Hematopoietic multipotent progenitor cell treated with erythropoietin and hydrocortisone succinate and interleukin-3 and kit ligand, for 15 days (in vitro differentiated cells): ENCODE measurements at regions not wholly inside any gene's neighbourhood (a gene's known extent, or its start where the extent isn't known, plus 50 kb on each side); places are given as distances from the start of the nearest gene placed in this dataset.
"Not testable (repeated sequence)": the region's sequence is repeated elsewhere in the genome, so short reads cannot be mapped to it uniquely, and the experiment has no call there.

Source experiments
- DNase-seq: peaks from one replicate; pipeline ENCODE4 v3.0.0-alpha.2; 2015; ENCODE audit warnings: low spot score

GRCh38 chr1:144140243-144140642 is 168.5 kb upstream of the FAM72C start:
- not testable (repeated sequence) for DNase-seq

- not testable (repeated sequence) for DNase-seq
These were observed 133.2 kb upstream of the FAM72C start for GRCh38 chr1:144105006-144105405.

DNA sequence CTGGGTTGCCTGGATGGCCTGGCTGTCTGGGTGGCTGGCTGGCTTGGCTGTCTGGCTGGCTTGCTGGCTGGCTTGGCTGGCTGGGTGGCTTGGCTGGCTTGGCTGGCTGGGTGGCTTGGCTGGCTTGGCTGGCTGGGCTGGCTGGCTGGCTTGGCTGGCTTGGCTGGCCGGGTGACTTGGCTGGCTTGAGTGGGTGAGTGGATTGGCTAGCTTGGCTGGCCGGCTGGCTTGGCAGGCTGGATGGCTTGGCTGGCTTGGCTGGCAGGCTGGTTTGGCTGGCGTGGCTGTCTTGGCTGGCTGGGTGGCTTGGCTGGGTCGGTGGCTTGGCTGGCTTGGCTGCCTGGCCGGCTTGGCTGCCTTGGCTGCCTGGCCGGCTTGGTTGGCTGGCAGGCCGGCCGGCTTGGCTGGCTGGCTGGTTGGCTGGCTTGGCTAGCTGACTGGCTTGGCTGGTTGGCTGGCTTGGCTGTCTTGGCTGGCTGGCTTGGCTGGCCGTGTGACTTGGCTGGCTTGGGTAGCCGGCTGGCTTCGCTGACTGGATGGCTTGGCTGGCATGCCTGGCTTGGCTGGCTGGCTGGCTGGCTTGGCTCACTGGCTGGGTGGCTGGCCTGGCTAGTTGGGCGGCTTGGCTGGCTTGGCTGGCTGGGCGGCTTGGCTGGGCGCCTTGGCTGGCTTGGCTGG is 132.4 kb upstream of the FAM72C start:
- not testable (repeated sequence) for DNase-seq

DNA sequence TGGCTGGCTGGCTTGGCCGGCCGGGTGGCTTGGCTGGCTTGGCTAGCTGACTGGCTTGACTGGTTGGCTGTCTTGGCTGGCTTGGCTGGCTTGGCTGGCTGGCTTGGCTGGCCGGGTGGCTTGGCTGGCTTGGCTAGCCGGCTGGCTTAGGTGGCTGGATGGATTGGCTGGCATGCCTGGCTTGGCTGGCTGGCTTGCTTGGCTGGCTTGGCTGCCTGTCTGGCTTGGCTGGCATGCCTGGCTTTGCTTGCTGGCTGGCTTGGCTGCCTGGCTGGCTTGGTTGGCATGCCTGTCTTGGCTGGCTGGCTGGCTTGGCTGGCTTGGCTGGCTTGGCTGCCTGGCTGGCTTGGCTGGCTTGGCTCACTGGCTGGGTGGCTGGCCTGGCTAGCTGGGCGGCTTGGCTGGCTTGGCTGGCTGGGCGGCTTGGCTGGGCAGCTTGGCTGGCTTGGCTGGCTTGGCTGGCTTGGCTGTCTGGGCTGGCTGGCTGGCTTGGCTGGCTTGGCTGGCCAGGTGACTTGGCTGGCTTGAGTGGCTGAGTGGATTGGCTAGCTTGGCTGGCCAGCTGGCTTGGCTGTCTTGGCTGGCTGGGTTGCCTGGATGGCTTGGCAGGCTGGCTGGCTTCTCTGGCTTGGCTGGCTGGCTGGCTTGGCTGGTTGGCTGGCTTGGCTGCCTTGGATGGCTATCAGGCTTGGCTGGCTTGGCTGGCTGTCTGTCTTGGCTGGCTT is 131.5 kb upstream of the FAM72C start:
- DNase-seq, result not testable (repeated sequence)

DNA sequence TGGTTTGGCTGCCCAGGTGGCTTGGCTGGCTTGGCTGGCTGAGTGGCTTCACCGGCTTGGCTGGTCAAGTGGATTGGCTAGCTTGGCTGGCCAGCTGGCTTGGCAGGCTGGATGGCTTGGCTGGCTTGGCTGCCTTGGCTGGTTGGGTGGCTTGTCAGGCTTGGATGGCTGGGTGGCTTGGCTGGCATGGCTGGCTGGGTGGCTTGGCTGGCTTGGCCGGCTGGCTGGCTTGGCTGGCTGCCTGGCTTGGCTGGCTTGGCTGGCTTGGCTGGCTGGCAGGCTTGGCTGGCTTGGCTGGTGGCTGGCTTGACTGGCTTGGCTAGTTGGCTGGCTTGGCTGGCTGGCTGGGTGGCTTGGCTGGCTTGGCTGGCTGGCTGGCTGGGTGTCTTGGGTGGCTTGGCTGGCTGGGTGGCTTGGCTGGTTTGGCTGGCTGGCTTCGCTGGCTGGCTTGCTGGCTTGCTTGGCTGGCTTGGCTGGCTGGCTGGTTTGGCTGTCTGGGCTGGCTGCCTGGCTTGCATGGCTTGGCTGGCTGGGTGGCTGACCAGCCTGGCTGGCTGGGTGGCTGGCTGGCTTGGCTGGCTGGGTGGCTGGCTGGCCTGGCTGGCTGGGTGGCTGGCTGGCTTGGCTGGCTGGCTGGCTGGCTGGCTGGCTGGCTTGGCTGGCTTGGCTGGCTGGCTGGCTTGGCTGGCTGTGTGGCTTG is 130.4 kb upstream of the FAM72C start:
- DNase-seq, result not testable (repeated sequence)

GRCh38 chr1:144101397-144102045 is 129.7 kb upstream of the FAM72C start:
- no peak for DNase-seq

GRCh38 chr1:144077167-144077841 is 105.5 kb upstream of the FAM72C start:
- DNase-seq, result not testable (repeated sequence)

- DNase-seq, result not testable (repeated sequence)
These were observed 104.9 kb upstream of the FAM72C start for GRCh38 chr1:144076646-144077045.

DNA sequence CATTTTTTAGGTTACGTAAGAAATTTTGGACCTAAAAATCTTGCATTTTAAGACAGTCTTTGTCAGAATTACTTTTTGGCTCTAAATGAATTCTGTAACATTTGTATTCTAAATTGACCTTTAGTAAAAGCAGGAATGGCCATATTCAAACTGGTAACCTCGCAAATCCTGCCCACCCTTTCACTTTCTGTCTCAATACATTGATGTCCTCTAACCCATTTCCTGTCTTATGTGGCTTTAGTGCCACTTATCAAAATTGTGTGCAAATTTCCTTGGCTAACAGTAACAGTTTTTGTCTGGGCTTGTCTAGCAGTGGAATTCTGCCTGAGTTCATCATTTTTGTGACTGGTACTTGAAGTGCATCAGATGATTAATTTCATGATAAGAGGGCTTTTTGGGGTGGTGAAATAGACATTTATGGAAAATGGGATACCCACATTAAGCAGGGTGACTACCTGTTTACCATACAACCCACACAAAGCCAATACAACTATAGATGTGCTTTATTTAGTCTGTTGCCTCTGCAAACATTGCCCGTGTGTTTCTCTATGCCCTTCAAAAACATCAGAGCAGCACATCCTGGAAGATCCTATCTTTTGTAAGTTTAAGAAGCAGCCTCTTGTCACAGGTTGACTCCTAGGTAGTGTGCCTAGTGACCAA is 98.7 kb upstream of the FAM72C start:
- DNase-seq, result not testable (repeated sequence)

- DNase-seq, result not testable (repeated sequence)
These were observed 95.3 kb upstream of the FAM72C start for GRCh38 chr1:144067042-144067441.

- DNase-seq, result not testable (repeated sequence)
These were observed 94.5 kb upstream of the FAM72C start for GRCh38 chr1:144066071-144066813.

- DNase-seq, result not testable (repeated sequence)
These were observed 93.7 kb upstream of the FAM72C start for GRCh38 chr1:144065299-144066060.

DNA sequence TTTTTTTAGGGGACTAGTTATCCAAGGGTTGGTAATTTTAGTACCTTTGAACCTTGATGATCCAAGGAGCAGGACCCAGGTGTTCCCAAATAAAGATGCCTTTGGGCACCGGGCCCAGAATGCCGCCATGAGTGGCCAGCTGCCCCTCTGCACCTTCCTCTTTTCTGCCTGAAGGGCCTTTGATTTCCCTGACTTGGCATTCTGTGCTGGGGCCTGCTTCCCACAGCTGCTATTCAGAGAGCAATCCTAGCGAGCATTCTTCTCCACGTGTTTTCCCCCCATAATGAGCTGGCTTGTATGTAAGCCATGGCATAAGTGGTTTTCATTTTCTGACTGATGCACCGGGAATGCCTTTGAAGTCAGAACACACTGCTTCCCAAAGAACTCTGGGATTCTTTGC is 77.6 kb upstream of the FAM72C start:
- not testable (repeated sequence) for DNase-seq

GRCh38 chr1:144046645-144047044 is 74.9 kb upstream of the FAM72C start:
- not testable (repeated sequence) for DNase-seq

DNA sequence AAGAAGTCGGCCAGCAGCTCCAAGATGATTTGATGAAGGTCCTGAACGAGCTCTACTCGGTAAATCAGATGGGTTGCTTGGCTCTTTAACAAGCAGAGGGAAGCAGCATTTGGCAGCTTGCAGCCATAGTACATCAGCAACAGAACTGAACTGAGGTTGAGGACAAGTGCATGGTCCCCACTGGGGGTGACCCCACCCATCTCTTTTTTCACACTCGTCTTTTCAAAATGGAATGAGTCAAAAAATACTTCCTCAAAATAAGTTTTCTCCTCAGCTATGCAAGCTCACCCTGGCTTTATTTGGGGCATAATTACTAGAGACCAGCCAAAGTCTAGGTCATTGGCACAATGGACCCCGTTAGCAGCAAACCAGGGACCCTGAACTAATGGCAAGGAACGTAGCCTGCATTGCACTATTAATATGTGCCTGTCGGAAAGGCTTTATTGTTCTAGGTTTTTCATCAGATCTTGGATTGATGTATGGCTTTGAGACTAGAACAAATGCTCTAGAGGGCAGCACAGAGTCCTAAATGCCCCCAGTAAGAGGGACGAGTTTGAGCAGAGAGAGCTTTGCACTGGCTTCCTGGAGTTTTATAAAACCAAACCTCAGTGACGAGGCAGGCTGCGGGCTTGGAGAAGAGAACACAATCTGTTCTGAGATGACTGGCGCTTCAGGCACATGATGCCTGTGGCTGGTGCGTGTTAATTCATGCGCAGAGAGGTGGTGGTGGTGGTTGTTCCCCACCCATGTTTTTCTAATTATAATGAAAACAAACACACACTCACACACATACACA is 74.2 kb upstream of the FAM72C start:
- peak; percentile 23 for DNase-seq

- DNase-seq, result not testable (repeated sequence)
These were observed 70.5 kb upstream of the FAM72C start for GRCh38 chr1:144042251-144042650.

GRCh38 chr1:144040293-144040692 is 68.5 kb upstream of the FAM72C start:
- not testable (repeated sequence) for DNase-seq

GRCh38 chr1:144034045-144034444 is 62.3 kb upstream of the FAM72C start:
- DNase-seq, result not testable (repeated sequence)

DNA sequence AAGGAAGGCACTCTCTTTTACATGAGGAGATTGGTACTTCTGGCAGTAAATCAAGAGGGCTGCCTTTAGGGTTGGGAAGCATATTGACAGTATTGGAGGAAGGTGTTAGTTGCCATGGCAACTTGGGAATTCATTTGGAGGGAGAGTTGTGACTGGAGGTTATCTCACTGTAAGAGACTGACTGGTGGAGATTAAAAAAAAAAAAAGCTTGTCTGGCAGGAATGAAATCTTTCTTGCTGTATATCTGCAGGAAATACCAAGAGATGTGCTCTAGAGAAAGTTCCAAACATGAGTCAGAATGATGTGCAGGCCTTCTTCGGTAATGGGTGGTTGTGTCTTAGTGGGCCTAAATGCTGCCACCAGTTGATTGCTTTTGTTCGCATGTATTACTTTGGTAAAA is 59.8 kb upstream of the FAM72C start:
- DNase-seq, result not testable (repeated sequence)
